Rectal smooth muscle tissue (tissue), 1 donor: ENCODE measurements at regions not wholly inside any gene's neighbourhood (a gene's known extent, or its start where the extent isn't known, plus 50 kb on each side); places are given as distances from the start of the nearest gene placed in this dataset.

ENCODE experiments used
- H3K27ac ChIP-seq: one replicate; pipeline ENCODE4 v1.7.0; 2013; ENCODE audit warnings: low read depth, low read length, inconsistent platforms
- H3K27me3 ChIP-seq: one replicate; pipeline ENCODE4 v1.7.0; 2013; ENCODE audit warnings: low read length; ENCODE audit not compliant: control insufficient read depth, insufficient read depth
- H3K36me3 ChIP-seq: one replicate; pipeline ENCODE4 v1.7.0; 2013; ENCODE audit warnings: low read length; ENCODE audit not compliant: control insufficient read depth, insufficient read depth
- H3K4me1 ChIP-seq: one replicate; pipeline ENCODE4 v1.7.0; 2013; ENCODE audit warnings: low read length; ENCODE audit not compliant: control insufficient read depth, insufficient read depth
- H3K4me3 ChIP-seq: one replicate; pipeline ENCODE4 v1.7.0; 2013; ENCODE audit warnings: low read length
- H3K9ac ChIP-seq: one replicate; pipeline ENCODE4 v1.7.0; 2013; ENCODE audit warnings: low read length

DNA sequence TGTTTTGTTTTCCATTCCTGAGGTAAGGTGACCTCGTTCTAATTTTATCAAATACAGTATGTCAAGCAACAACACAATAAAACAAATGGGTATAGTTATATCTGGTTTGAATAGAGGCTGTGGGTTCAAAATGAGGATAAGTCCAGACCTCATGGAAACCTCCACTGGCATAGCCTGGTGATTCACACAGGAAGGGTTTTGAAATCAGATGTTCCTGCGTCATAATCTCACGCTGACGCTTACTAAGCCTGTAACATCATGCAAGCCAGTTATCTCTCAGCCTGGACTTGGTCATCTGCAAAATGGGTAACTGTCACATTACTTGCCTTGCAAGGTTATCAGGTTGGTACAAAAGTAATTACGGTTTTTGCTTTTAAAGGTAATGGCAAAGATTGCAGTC lies 1056.3 kb upstream of the EEF2KMT start:
- no peaks in the 10 kb centered on the region for H3K36me3 ChIP-seq
- no peaks in the 10 kb centered on the region for H3K4me1 ChIP-seq
- no peak overlapping the region for H3K27ac ChIP-seq
- H3K4me3 ChIP-seq, result no peak overlapping the region
- no peaks in the 10 kb centered on the region for H3K27me3 ChIP-seq
- no peak overlapping the region for H3K9ac ChIP-seq

DNA sequence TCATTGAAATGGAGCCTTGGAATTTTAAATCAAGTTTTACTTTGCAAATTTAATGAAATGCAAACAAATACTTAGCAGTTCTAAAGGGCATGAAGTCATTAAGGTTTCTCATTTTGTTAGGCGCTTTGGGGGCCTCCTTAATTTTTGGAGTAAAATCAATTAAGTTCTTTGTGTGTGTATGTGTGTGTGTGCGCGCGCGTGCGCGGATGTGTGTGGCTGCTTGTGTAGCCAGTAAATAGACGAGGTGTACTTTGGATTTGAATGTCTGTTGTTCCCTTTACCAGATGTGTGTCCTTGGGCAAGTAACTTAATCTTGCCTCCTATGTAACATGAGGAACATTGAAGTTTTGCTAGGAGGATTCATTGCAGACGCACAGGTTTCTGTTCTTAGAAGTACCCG lies 1051.4 kb upstream of the EEF2KMT start:
- no peaks in the 10 kb centered on the region for H3K4me1 ChIP-seq
- H3K9ac ChIP-seq, result no peak overlapping the region
- no peak overlapping the region for H3K27ac ChIP-seq
- H3K36me3 ChIP-seq, result no peaks in the 10 kb centered on the region
- no peaks in the 10 kb centered on the region for H3K27me3 ChIP-seq
- H3K4me3 ChIP-seq, result no peak overlapping the region

DNA sequence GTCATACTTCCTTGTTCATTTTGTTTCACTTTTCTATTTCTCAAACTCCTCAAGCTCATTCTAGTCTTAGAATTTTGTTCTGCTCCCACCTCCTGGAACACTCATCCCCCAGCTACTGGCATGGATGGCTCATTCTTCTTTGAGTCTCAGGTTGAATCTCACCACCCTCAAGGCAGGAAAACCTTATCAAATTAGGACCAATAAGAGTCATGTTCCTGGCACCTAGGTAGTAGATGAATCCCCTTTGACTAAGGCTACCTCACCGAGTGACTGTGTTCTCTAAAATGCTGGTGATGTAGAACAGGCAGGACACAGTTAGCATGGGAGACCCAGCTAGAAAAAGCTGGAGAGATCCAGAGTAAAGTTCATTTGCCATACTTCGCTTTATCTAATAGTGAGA lies 1050.8 kb upstream of the EEF2KMT start:
- Histone ChIP-seq H3K27me3 (no peaks in the 10 kb centered on the region), H3K36me3 (no peaks in the 10 kb centered on the region), H3K4me1 (no peaks in the 10 kb centered on the region), H3K4me3 (no peak overlapping the region), H3K9ac (no peak overlapping the region), H3K27ac (no peak overlapping the region)

DNA sequence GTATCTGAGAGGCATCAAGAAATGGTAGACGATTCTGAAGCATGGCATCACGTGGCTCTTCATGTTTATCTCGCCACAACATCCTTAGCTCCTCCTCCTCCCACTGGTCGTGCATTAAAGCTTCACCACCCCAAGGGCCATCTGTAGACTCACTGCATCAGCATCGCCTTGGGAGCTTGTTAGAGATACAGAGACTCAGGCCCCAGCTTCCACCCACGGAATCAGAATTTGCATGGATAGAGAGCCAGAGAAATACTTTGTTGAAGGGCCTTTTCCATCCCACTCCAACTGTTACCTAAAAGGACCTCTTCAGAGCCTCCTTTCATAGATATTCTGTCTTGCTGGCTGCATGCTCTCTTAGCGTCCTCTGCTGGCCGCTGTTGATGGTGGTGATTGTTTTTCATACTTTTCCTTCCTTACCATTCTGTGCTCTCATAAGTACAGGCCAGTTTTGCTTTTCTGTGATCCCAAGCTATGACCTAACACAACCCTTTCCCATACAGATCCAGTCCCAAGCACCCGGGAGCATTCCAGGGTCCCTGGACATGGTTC lies 1049.4 kb upstream of the EEF2KMT start:
- Histone ChIP-seq H3K27ac (no peak overlapping the region), H3K36me3 (no peaks in the 10 kb centered on the region), H3K9ac (no peak overlapping the region), H3K27me3 (no peaks in the 10 kb centered on the region), H3K4me3 (no peak overlapping the region), H3K4me1 (no peaks in the 10 kb centered on the region)

DNA sequence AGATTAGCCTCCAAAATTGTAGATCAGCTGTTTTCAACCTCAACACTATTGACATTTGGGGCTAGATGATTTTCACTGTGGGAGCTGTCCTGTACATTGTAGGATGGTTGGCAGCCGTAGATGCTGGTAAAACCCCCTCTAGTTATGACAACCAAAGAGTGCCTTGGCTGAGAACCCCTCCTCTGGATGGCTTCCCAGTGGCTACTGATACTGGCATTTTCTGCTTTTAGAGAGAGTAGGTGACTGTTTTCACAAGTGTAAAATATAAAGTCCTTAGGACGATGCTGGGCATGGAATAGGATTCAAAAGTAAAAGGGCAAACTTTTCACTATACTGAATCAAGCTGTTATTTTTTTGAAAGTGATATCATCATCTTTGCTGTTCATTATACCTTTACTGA lies 1048.8 kb upstream of the EEF2KMT start:
- Histone ChIP-seq H3K4me1 (no peaks in the 10 kb centered on the region), H3K4me3 (no peak overlapping the region), H3K9ac (no peak overlapping the region), H3K27ac (no peak overlapping the region), H3K36me3 (no peaks in the 10 kb centered on the region), H3K27me3 (no peaks in the 10 kb centered on the region)

DNA sequence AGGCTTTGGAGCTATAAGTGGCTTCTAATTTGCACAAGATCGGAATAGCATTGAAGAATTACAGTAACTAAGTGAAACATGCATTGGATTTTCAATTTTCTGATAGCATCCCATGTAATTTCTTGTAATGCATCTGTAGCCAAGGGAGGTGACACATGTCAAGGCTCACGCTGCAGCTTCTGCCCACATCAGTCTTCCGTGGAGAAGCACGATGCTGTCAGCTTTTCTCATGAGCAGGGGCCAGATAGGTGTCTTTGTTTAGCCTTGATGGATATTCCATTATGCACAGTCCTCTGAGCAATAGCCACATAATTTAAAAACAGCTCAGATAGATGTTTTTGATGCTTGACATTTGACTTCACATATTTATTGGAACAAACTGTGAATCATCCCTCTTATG lies 1046.9 kb upstream of the EEF2KMT start:
- Histone ChIP-seq H3K9ac (no peak overlapping the region), H3K27me3 (no peaks in the 10 kb centered on the region), H3K27ac (no peak overlapping the region), H3K4me1 (no peaks in the 10 kb centered on the region), H3K4me3 (no peak overlapping the region), H3K36me3 (no peaks in the 10 kb centered on the region)

DNA sequence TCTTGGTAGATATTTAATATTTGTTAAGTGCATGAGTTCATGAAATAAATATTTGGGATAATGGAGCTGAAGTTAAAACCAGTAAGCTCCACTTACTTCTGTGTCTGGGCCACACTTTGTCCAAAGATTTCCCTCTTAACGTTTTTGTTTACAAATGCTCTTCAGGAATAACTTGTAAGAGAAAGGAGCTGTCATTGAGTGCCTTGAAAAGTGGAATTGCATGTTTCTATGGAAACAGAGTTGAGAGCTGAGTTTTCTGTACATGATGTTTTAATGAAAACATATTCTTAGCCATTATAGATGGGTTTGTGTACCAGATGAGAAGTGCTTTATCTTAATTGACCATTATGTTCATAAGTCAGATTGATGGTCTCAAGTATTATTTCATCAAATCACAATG lies 1045.4 kb upstream of the EEF2KMT start:
- no peak overlapping the region for H3K27ac ChIP-seq
- no peaks in the 10 kb centered on the region for H3K36me3 ChIP-seq
- no peak overlapping the region for H3K4me3 ChIP-seq
- H3K9ac ChIP-seq, result no peak overlapping the region
- H3K27me3 ChIP-seq, result no peaks in the 10 kb centered on the region
- no peaks in the 10 kb centered on the region for H3K4me1 ChIP-seq

DNA sequence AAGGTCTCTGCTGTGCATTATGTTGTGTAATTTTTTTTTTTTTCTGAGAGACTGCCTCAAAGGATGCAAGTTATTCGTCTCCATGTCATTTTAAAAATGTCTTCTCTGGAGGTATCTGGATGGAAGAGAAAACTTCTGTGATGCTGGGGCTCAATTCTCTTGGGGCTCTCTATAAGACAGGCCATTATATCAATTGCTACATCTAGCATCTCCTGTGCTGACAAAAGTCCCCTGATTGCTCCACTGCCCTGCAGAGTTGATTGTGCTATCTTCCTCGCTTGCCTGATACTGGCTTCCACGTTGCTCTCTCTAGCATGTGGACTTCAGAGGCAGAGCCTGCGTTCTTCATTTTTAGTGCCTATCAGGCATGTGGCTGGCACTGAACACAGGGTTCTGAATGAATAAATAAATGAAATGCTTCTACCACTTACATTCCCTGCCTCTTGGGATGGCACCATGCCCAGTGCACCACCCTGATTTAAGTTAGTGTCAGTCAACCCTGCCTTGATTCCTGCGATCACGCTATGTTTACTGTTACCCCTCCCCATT lies 1035.5 kb upstream of the EEF2KMT start:
- Histone ChIP-seq H3K27ac (no peak overlapping the region), H3K4me3 (no peak overlapping the region), H3K27me3 (no peaks in the 10 kb centered on the region), H3K4me1 (no peaks in the 10 kb centered on the region), H3K9ac (no peak overlapping the region), H3K36me3 (no peaks in the 10 kb centered on the region)

DNA sequence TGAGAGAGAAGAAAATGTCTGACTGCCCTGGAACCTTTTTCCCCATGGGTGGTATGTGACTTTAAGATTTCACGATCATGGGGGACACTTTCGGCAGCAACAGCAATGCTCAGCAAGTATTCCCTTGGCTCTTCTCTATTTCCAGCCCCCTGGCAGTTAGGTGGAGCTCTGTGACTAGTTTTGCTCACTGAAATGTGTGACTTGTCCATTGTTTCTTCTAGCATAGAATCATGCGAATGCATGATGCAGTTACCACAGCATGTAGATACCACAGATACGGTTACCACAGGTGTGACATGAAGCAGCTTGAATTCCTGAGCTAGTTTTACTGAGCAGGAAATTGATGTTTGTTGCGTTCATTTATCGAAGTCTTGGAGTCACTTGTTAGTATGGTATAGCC lies 1034.5 kb upstream of the EEF2KMT start:
- Histone ChIP-seq H3K4me3 (no peak overlapping the region), H3K4me1 (no peaks in the 10 kb centered on the region), H3K36me3 (no peaks in the 10 kb centered on the region), H3K9ac (no peak overlapping the region), H3K27me3 (no peaks in the 10 kb centered on the region), H3K27ac (no peak overlapping the region)

DNA sequence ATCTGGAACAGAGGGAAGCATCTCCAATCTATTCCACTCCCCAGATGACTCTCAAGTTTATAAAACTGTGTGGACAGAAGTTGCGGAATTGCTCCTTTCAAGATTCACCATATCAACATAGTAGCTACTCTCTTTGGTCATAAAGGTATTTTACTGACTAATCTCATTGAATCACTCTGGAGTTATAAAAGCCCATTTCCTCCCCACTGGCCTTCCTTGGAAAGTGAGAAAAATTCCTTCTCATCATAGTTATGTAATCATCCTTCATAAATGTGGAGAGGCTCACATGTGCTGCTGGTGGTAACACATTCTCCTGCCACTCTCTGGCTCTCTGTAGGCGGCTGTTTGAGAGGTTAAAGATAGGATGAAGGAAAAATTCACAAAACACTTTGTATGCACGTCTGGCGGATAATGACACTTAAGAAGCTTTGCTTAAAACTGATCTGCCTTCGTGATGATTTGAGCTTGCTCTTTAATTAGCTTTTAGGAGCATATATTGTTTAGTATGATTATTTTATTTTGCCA lies 1034.0 kb upstream of the EEF2KMT start:
- Histone ChIP-seq H3K4me1 (no peaks in the 10 kb centered on the region), H3K27ac (no peak overlapping the region), H3K27me3 (no peaks in the 10 kb centered on the region), H3K4me3 (no peak overlapping the region), H3K36me3 (no peaks in the 10 kb centered on the region), H3K9ac (no peak overlapping the region)

DNA sequence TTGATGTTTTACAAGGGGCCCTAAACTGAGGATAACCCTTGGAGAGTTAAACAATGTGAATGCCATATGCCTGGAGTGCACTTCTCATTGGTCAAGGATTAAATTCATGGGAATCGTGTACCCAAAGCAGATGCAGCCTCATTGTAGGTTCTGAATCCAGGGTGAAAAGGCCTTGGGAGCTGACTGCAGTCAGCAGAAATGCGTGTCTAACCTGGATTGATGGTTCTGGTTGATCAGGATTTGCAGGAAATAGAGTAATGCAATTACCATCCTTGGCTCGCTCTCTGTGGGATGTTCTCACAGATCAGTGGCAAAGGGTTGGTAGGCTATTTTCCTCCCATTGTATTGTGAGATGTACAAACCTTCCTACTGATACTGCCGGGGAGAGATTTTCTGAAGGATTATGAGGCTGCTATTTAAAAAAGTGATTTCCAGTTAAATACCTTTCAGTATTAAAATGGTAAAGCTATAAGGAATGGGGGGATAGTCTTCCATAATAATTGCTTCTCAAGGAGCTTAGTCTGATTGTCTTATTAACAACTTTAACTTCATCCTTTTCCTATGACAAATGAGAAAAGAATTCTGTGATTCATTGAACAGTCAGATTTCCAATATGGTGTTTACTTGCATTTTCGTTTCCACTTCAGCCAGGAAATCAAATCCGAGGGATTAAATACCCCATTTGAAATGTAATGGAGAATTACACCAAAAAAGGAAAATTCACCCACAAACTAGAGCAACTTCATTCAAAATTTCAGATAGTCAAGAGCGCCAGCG lies 1028.1 kb upstream of the EEF2KMT start:
- H3K27ac ChIP-seq, result no peak overlapping the region
- no peaks in the 10 kb centered on the region for H3K4me1 ChIP-seq
- no peak overlapping the region for H3K9ac ChIP-seq
- no peak overlapping the region for H3K4me3 ChIP-seq
- H3K36me3 ChIP-seq, result no peaks in the 10 kb centered on the region
- H3K27me3 ChIP-seq, result no peaks in the 10 kb centered on the region

DNA sequence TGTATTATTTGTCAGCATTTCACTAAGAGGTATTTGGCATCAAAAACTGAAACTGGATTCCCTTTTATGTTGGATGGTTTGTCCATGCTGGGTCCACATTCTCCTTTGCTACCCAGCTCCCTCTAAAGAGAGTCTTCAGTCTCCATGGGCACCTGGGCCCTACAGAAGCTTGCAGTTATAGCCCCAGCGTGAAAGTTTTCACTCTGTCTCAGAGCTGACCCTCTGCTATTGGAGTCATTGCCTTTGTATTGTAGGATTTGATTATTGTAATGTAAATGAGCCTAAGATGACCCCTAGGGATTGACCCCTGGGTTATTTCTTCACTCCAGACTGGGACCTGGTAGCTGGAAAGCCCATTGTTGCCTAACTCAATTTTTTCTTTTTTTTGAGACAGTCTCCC lies 1026.5 kb upstream of the EEF2KMT start:
- no peaks in the 10 kb centered on the region for H3K27me3 ChIP-seq
- no peak overlapping the region for H3K4me3 ChIP-seq
- no peaks in the 10 kb centered on the region for H3K4me1 ChIP-seq
- H3K27ac ChIP-seq, result no peak overlapping the region
- H3K36me3 ChIP-seq, result no peaks in the 10 kb centered on the region
- H3K9ac ChIP-seq, result no peak overlapping the region

DNA sequence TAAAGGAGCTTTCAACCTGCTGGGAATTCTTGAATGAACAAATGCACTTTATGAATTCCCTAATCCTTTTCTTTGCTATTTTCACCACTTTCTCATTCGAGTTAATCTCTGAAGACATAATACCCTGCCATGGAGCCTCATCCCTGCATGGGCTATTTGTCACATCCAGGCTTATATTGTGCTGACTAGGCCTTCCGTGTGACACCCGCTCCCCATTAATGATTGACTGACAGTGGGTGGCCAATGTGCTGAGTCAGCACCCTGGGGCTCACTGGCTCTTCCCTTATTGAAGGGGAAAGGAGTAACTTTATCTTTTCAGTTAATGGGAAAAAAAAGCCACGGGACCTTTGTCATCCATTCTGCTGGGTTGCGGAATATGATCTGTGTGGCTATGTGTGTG lies 1024.8 kb upstream of the EEF2KMT start:
- Histone ChIP-seq H3K36me3 (no peaks in the 10 kb centered on the region), H3K4me3 (no peak overlapping the region), H3K4me1 (no peaks in the 10 kb centered on the region), H3K27me3 (no peaks in the 10 kb centered on the region), H3K27ac (no peak overlapping the region), H3K9ac (no peak overlapping the region)
